A673 (cell line): ENCODE measurements at regions not wholly inside any gene's neighbourhood (a gene's known extent, or its start where the extent isn't known, plus 50 kb on each side); places are given as distances from the start of the nearest gene placed in this dataset.

Experiments used
- BruUV-seq: library from RNA; stranded (reverse); fragments of 400-500 nt; replicated peaks from 2 replicates; lab custom pipeline; 2021; lab: Mats Ljungman, UMichigan
- CTCF ChIA-PET: fragments of 300-600 bp; sonication (Branson Sonifier 250); formaldehyde crosslinking; loops from one replicate; lab custom pipeline; 2022; ENCODE audit warnings: antibody characterized with exemption; lab: Charles Lee
- POLR2A ChIA-PET: fragments of 300-600 bp; sonication (Branson Sonifier 250); formaldehyde crosslinking; loops from one replicate; lab custom pipeline; 2022; ENCODE audit warnings: antibody characterized with exemption; ENCODE audit not compliant: low non-redundant PET; lab: Charles Lee
- DNase-seq: peaks from one replicate; pipeline ENCODE4 v3.0.0-alpha.2; 2015; ENCODE audit warnings: low spot score
- H3K27ac ChIP-seq: fragments of 200-600 bp; sonication (generic); 2 replicates; pipeline ENCODE4 v1.5.1; 2016; ENCODE audit warnings: mixed run types, low read depth, mild to moderate bottlenecking, mixed read lengths, antibody characterized with exemption, low read length; ENCODE audit not compliant: poor library complexity, severe bottlenecking
- H3K27me3 ChIP-seq: fragments of 200-600 bp; sonication (generic); replicated peaks from 2 replicates; pipeline ENCODE4 v1.6.1; 2017; ENCODE audit warnings: mixed run types, low read depth, mild to moderate bottlenecking, mixed read lengths, antibody characterized with exemption, low read length; ENCODE audit not compliant: insufficient read depth, poor library complexity
- H3K36me3 ChIP-seq: fragments of 200-600 bp; sonication (generic); 2 replicates; pipeline ENCODE4 v1.6.1; 2016; ENCODE audit warnings: mixed run types, mild to moderate bottlenecking, mixed read lengths, antibody characterized with exemption, low read length; ENCODE audit not compliant: insufficient read depth, poor library complexity, severe bottlenecking
- H3K4me1 ChIP-seq: fragments of 200-600 bp; sonication (generic); 2 replicates; pipeline ENCODE4 v1.6.1; 2017; ENCODE audit warnings: mixed run types, mild to moderate bottlenecking, mixed read lengths, antibody characterized with exemption, low read length; ENCODE audit not compliant: insufficient read depth, poor library complexity, severe bottlenecking
- H3K4me3 ChIP-seq: fragments of 200-600 bp; sonication (generic); 2 replicates; pipeline ENCODE4 v1.5.1; 2016; ENCODE audit warnings: low read depth, mixed run types, mild to moderate bottlenecking, mixed read lengths, low read length; ENCODE audit not compliant: poor library complexity, severe bottlenecking
- H3K9me3 ChIP-seq: fragments of 200-600 bp; sonication (generic); 2 replicates; pipeline ENCODE4 v1.6.1; 2016; ENCODE audit warnings: mixed run types, low read depth, mild to moderate bottlenecking, mixed read lengths, antibody characterized with exemption, low read length; ENCODE audit not compliant: poor library complexity, severe bottlenecking
- CTCF ChIP-seq: fragments of 300-800, 200-600 bp; sonication (generic); conservative IDR thresholded peaks from 2 replicates; pipeline ENCODE4 v1.5.1; 2017; ENCODE audit warnings: low read depth, mild to moderate bottlenecking, antibody characterized with exemption, low read length, moderate library complexity, mixed read lengths
- EZH2 ChIP-seq: fragments of 200-600 bp; sonication (generic); IDR thresholded peaks from 2 replicates; pipeline ENCODE4 v1.6.1; 2017; ENCODE audit warnings: borderline replicate concordance, low read depth, mild to moderate bottlenecking, mixed read lengths, antibody characterized with exemption, low read length; ENCODE audit not compliant: poor library complexity, severe bottlenecking
- intact Hi-C: fragments of 100-400 bp; cut with micrococcal nuclease; formaldehyde crosslinking; loops from one replicate; pipeline ENCODE4 v1.10.0; 2022; ENCODE audit not compliant: unreplicated experiment

GRCh38 chr13:19060311-19061002, 121.2 kb downstream of the TUBA3C start:
- peaks cover 3% of the 10 kb centered on the region for H3K9me3 ChIP-seq
- H3K36me3 ChIP-seq: no peaks in the 10 kb centered on the region
- no peaks in the 10 kb centered on the region for H3K4me1 ChIP-seq
- POLR2A ChIA-PET: no interaction called here
- BruUV-seq: no TSS peak
- no peak overlapping the region for H3K4me3 ChIP-seq
- DNase-seq: no peak
- intact Hi-C loops: no loop called here
- H3K27ac ChIP-seq: no peak overlapping the region
- CTCF ChIA-PET: no interaction called here
- no peaks in the 10 kb centered on the region for H3K27me3 ChIP-seq
- TF ChIP-seq CTCF (no peak), EZH2 (no peak)

- TF ChIP-seq EZH2: no peak
- no peak for TF ChIP-seq CTCF
- no peaks in the 10 kb centered on the region for H3K27me3 ChIP-seq
- DNase-seq: no peak
- no peaks in the 10 kb centered on the region for H3K36me3 ChIP-seq
- H3K27ac ChIP-seq: no peak overlapping the region
- H3K9me3 ChIP-seq: no peaks in the 10 kb centered on the region
- H3K4me3 ChIP-seq: no peak overlapping the region
- BruUV-seq: no TSS peak
- POLR2A ChIA-PET: no interaction called here
- intact Hi-C loops: no loop called here
- CTCF ChIA-PET: no interaction called here
- H3K4me1 ChIP-seq: no peaks in the 10 kb centered on the region
These were observed 122.4 kb downstream of the TUBA3C start for GRCh38 chr13:19059016-19059780.

- ChIA-PET POLR2A (no interaction called here), CTCF (no interaction called here)
- TF ChIP-seq EZH2 (no peak), CTCF (no peak)
- Histone ChIP-seq H3K4me3 (no peak overlapping the region), H3K36me3 (no peaks in the 10 kb centered on the region), H3K9me3 (no peaks in the 10 kb centered on the region), H3K27me3 (no peaks in the 10 kb centered on the region), H3K27ac (no peak overlapping the region), H3K4me1 (no peaks in the 10 kb centered on the region)
- intact Hi-C loops: no loop called here
- no peak for DNase-seq
- no TSS peak for BruUV-seq
These were observed 123.1 kb downstream of the TUBA3C start for GRCh38 chr13:19058566-19058965.
